ENCODE measurements at regions not wholly inside any gene's neighbourhood (a gene's known extent, or its start where the extent isn't known, plus 50 kb on each side); places are given as distances from the start of the nearest gene placed in this dataset.

GRCh38 chr4:102180046-102180445 lies 165.2 kb downstream of the SLC39A8 start:
- TF ChIP-seq CTCF (conservative IDR thresholded peaks at IDR 0.05; ENCODE audit: low read depth, low read length) (no peak), EZH2 (IDR thresholded peaks at IDR 0.05; ENCODE audit: borderline replicate concordance, low read depth, low read length, poor library complexity, severe bottlenecking) (no peak)
- Histone ChIP-seq H3K27ac (ENCODE audit: low read depth, low read length, poor library complexity, severe bottlenecking) (no peak overlapping the region), H3K9me3 (ENCODE audit: low read depth, low read length, poor library complexity, severe bottlenecking) (no peaks in the 10 kb centered on the region), H3K27me3 (replicated peaks; ENCODE audit: insufficient read depth, low read depth, low read length, poor library complexity) (no peaks in the 10 kb centered on the region), H3K4me3 (ENCODE audit: low read depth, low read length, poor library complexity, severe bottlenecking) (no peak overlapping the region), H3K36me3 (ENCODE audit: insufficient read depth, low read length, poor library complexity, severe bottlenecking) (no peaks in the 10 kb centered on the region), H3K4me1 (ENCODE audit: insufficient read depth, low read length, poor library complexity, severe bottlenecking) (peaks cover 18% of the 10 kb centered on the region)
- intact Hi-C loops (cut with micrococcal nuclease; ENCODE audit: unreplicated experiment): no loop called here
- ChIA-PET POLR2A (ENCODE audit: low non-redundant PET) (no interaction called here), CTCF (no interaction called here)
- no TSS peak for BruUV-seq (replicated peaks)
- DNase-seq (ENCODE audit: low spot score): peak; percentile 86

DNA sequence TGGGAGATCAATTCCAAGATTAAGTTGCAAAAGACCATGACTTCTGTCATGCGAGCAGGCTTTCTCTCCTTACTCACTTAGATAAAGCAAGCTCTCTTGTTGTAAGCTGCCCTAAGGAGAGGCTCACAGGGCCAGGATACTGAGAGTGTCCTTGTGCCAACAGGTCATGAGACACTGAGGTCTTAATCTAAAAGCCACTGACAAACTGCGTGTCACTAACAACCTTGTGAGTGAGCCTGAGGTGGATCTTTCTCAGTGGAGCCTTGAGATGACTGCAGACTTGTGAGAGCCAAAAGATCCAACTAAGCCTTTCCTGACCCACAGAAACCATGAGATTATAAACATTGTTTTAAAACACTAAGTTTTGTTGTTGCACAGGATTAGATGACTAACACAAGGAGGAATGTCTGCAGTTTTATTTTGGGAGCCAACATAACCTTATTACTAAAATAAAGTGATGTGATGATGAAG lies 170.5 kb downstream of the SLC39A8 start:
- no peak for TF ChIP-seq EZH2 (IDR thresholded peaks at IDR 0.05; ENCODE audit: borderline replicate concordance, low read depth, low read length, poor library complexity, severe bottlenecking)
- BruUV-seq (replicated peaks): no TSS peak
- intact Hi-C loops (cut with micrococcal nuclease; ENCODE audit: unreplicated experiment): no loop called here
- ChIA-PET POLR2A (ENCODE audit: low non-redundant PET) (no interaction called here), CTCF (no interaction called here)
- no peak overlapping the region for H3K27ac ChIP-seq (ENCODE audit: low read depth, low read length, poor library complexity, severe bottlenecking)
- H3K9me3 ChIP-seq (ENCODE audit: low read depth, low read length, poor library complexity, severe bottlenecking): no peaks in the 10 kb centered on the region
- no peak for DNase-seq (ENCODE audit: low spot score)
- no peaks in the 10 kb centered on the region for H3K36me3 ChIP-seq (ENCODE audit: insufficient read depth, low read length, poor library complexity, severe bottlenecking)
- peaks cover 7% of the 10 kb centered on the region for H3K4me1 ChIP-seq (ENCODE audit: insufficient read depth, low read length, poor library complexity, severe bottlenecking)
- H3K27me3 ChIP-seq (replicated peaks; ENCODE audit: insufficient read depth, low read depth, low read length, poor library complexity): no peaks in the 10 kb centered on the region
- H3K4me3 ChIP-seq (ENCODE audit: low read depth, low read length, poor library complexity, severe bottlenecking): no peak overlapping the region

DNA sequence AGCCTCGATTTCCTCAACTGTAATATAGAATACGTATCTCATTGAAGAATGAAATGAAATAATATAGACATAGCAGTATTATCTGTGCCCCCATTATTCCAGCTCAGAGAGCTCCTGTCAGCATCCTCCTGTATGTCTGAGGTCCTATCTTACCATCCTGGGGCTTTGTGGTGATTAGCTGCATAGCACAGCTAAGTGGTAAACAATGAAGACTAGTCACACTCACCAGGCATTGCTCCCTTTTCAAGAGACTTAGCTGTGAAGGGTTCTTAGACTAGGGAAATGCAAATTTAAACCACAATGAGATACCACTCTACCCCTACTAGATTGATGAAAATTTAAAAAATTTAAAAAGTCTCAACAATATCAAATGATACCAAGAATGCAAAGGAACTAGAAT lies 172.9 kb downstream of the SLC39A8 start:
- Histone ChIP-seq H3K4me1 (ENCODE audit: insufficient read depth, low read length, poor library complexity, severe bottlenecking) (no peaks in the 10 kb centered on the region), H3K4me3 (ENCODE audit: low read depth, low read length, poor library complexity, severe bottlenecking) (no peak overlapping the region), H3K27ac (ENCODE audit: low read depth, low read length, poor library complexity, severe bottlenecking) (no peak overlapping the region), H3K9me3 (ENCODE audit: low read depth, low read length, poor library complexity, severe bottlenecking) (no peaks in the 10 kb centered on the region), H3K27me3 (replicated peaks; ENCODE audit: insufficient read depth, low read depth, low read length, poor library complexity) (no peaks in the 10 kb centered on the region), H3K36me3 (ENCODE audit: insufficient read depth, low read length, poor library complexity, severe bottlenecking) (no peaks in the 10 kb centered on the region)
- CTCF ChIA-PET: no interaction called here
- BruUV-seq (replicated peaks): no TSS peak
- POLR2A ChIA-PET (ENCODE audit: low non-redundant PET): no interaction called here
- intact Hi-C loops (cut with micrococcal nuclease; ENCODE audit: unreplicated experiment): no loop called here
- DNase-seq (ENCODE audit: low spot score): no peak
- TF ChIP-seq CTCF (conservative IDR thresholded peaks at IDR 0.05; ENCODE audit: low read depth, low read length): no peak
- TF ChIP-seq EZH2 (IDR thresholded peaks at IDR 0.05; ENCODE audit: borderline replicate concordance, low read depth, low read length, poor library complexity, severe bottlenecking): no peak

DNA sequence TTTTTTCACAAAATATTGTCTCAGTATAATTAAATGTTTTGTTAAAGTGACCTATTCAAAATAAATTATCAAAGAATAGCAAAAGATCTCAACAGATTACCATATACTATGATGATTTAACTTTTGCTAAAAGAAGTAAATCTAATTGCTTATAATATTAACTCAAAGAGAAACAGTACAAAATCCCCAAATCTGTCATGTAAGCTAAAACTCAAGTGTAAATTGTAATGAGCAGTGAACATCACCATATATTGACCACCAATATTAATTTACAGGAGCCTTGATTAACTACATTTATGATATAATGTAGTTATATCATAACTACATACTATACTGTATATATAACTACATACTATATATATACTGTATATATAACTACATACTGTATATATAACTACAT lies 174.4 kb downstream of the SLC39A8 start:
- intact Hi-C loops (cut with micrococcal nuclease; ENCODE audit: unreplicated experiment): no loop called here
- BruUV-seq (replicated peaks): no TSS peak

More for the DNA sequence above, 174.4 kb downstream of the SLC39A8 start:
- H3K27ac ChIP-seq (ENCODE audit: low read depth, low read length, poor library complexity, severe bottlenecking): no peak overlapping the region
- no peak for TF ChIP-seq EZH2 (IDR thresholded peaks at IDR 0.05; ENCODE audit: borderline replicate concordance, low read depth, low read length, poor library complexity, severe bottlenecking)
- TF ChIP-seq CTCF (conservative IDR thresholded peaks at IDR 0.05; ENCODE audit: low read depth, low read length): no peak
- CTCF ChIA-PET: no interaction called here
- no peaks in the 10 kb centered on the region for H3K27me3 ChIP-seq (replicated peaks; ENCODE audit: insufficient read depth, low read depth, low read length, poor library complexity)
- POLR2A ChIA-PET (ENCODE audit: low non-redundant PET): no interaction called here
- no peaks in the 10 kb centered on the region for H3K36me3 ChIP-seq (ENCODE audit: insufficient read depth, low read length, poor library complexity, severe bottlenecking)
- DNase-seq (ENCODE audit: low spot score): no peak
- H3K9me3 ChIP-seq (ENCODE audit: low read depth, low read length, poor library complexity, severe bottlenecking): no peaks in the 10 kb centered on the region
- H3K4me1 ChIP-seq (ENCODE audit: insufficient read depth, low read length, poor library complexity, severe bottlenecking): no peaks in the 10 kb centered on the region
- H3K4me3 ChIP-seq (ENCODE audit: low read depth, low read length, poor library complexity, severe bottlenecking): no peak overlapping the region

All from A673 (cell line).